ENCODE measurements at regions not wholly inside any gene's neighbourhood (a gene's known extent, or its start where the extent isn't known, plus 50 kb on each side); places are given as distances from the start of the nearest gene placed in this dataset.

DNA sequence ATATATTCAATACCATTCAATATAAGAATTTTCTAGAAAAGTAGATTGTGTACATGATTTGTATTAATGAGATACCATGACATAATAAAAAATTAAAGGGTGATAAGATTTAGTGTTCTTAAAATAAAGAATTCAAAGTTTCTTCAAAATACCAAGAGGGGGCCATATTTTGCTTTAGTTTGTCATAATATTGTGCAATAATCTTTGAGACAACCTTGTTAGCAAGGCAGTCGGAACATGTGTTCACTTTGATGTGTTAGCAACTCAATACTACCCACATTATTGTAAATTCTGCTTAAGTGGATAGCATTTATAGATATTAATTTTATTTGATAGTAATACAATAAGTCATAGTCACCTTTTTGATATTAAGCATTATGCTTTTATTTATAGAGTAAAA lies 241.3 kb upstream of the PDGFD start:
- H3K27ac Mint-ChIP-seq = no peak overlapping the region
- no peaks in the 10 kb centered on the region for H3K36me3 ChIP-seq (ENCODE audit: insufficient read depth, low read length)
- H3K27ac ChIP-seq (ENCODE audit: low read depth, low read length) = no peak overlapping the region
- no peaks in the 10 kb centered on the region for H3K27me3 ChIP-seq (ENCODE audit: insufficient read depth, low read length)
- ChIA-PET CTCF (ENCODE audit: partially characterized antibody) (no interaction called here), POLR2A (ENCODE audit: partially characterized antibody) (no interaction called here)
- intact Hi-C loops (cut with micrococcal nuclease) = no loop called here
- H3K9me3 Mint-ChIP-seq = no peaks in the 10 kb centered on the region
- H3K4me3 ChIP-seq (ENCODE audit: low read length in 2 of 2) = no peak overlapping the region
- H3K9me3 ChIP-seq (ENCODE audit: control insufficient read depth in 1 of 2, low read length in 2 of 2) = no peaks in the 10 kb centered on the region
- peaks cover 0 to 2% of the 10 kb centered on the region in 2 donors for H3K27me3 Mint-ChIP-seq
- H3K36me3 Mint-ChIP-seq = no peaks in the 10 kb centered on the region
- no peak overlapping the region for H3K4me3 Mint-ChIP-seq
- DNase-seq = no peak
- no peaks in the 10 kb centered on the region for H3K4me1 ChIP-seq (ENCODE audit: insufficient read depth, low read length)
- no peaks in the 10 kb centered on the region for H3K4me1 Mint-ChIP-seq

DNA sequence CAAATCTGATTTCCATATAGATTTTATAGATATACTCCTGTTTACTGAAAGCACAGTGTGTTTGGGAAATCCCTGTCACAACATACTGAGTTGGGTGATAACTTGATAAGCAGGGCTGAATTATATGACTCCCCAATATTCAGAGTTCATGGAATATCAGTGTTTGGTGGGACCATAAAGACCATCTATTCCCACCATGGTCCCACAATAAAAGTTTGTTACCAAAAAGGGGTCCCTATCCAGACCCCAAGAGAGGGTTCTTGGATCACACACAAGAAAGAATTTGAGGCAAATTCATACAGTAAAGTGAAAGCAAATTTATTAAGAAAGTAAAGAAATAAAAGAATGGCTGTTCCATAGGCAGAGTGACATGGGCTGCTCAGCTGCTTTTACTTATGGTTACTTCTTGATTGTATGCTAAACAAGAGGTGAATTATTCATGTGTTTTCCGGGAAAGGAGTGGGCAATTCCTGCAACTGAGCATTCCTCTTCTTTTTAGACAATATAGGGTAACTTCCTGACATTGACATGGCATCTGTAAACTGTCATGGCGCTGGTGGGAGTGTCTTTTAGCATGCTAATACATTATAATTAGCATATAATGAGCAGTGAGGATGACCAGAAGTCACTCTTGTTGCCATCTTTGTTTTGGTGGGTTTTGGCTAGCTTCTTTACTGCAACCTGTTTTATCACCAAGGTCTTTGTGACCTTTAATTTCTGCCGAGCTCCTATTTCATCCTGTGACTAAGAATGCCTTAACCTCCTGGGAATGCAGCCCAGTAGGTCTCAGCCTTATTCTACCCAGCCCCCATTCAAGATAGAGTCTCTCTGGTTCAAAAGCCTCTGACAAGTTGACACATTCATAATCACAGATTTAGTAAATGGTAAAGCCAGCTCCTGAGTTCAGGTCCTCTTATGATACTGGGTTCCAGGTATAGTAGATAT lies 240.6 kb upstream of the PDGFD start:
- CTCF ChIA-PET (ENCODE audit: partially characterized antibody) = interaction anchor here (1.5 kb wide), 1 partner anchor 11 kb away, joined by 4 read pairs; no protein-coding TSS in a partner anchor
- no peaks in the 10 kb centered on the region for H3K36me3 ChIP-seq (ENCODE audit: insufficient read depth, low read length)
- H3K4me3 ChIP-seq (ENCODE audit: low read length in 2 of 2) = no peak overlapping the region
- Mint-ChIP-seq H3K9me3 (no peaks in the 10 kb centered on the region), H3K27ac (no peak overlapping the region), H3K27me3 (peaks cover 0 to 2% of the 10 kb centered on the region in 2 donors), H3K36me3 (no peaks in the 10 kb centered on the region), H3K4me3 (no peak overlapping the region), H3K4me1 (no peaks in the 10 kb centered on the region)
- DNase-seq = no peak
- H3K27ac ChIP-seq (ENCODE audit: low read depth, low read length) = no peak overlapping the region
- POLR2A ChIA-PET (ENCODE audit: partially characterized antibody) = no interaction called here
- intact Hi-C loops (cut with micrococcal nuclease) = no loop called here
- H3K9me3 ChIP-seq (ENCODE audit: control insufficient read depth in 1 of 2, low read length in 2 of 2) = no peaks in the 10 kb centered on the region
- H3K4me1 ChIP-seq (ENCODE audit: insufficient read depth, low read length) = no peaks in the 10 kb centered on the region
- H3K27me3 ChIP-seq (ENCODE audit: insufficient read depth, low read length) = no peaks in the 10 kb centered on the region

- Histone ChIP-seq H3K4me3 (ENCODE audit: low read length in 2 of 2) (no peak overlapping the region), H3K27me3 (ENCODE audit: insufficient read depth, low read length) (no peaks in the 10 kb centered on the region), H3K27ac (ENCODE audit: low read depth, low read length) (no peak overlapping the region), H3K9me3 (ENCODE audit: control insufficient read depth in 1 of 2, low read length in 2 of 2) (no peaks in the 10 kb centered on the region), H3K36me3 (ENCODE audit: insufficient read depth, low read length) (no peaks in the 10 kb centered on the region), H3K4me1 (ENCODE audit: insufficient read depth, low read length) (no peaks in the 10 kb centered on the region)
- Mint-ChIP-seq H3K9me3 (no peaks in the 10 kb centered on the region), H3K36me3 (no peaks in the 10 kb centered on the region), H3K4me3 (no peak overlapping the region), H3K27me3 (peaks cover 0 to 2% of the 10 kb centered on the region in 2 donors), H3K4me1 (no peaks in the 10 kb centered on the region), H3K27ac (no peak overlapping the region)
- intact Hi-C loops (cut with micrococcal nuclease) = no loop called here
- ChIA-PET POLR2A (ENCODE audit: partially characterized antibody) (no interaction called here), CTCF (ENCODE audit: partially characterized antibody) (interaction anchor here (1.5 kb wide), 1 partner anchor 10 kb away, joined by 4 read pairs; no protein-coding TSS in a partner anchor)
- DNase-seq = no peak
Measured at GRCh38 chr11:104402812-104403521, 239.0 kb upstream of the PDGFD start.

- Histone ChIP-seq H3K27ac (ENCODE audit: low read depth, low read length) (no peak overlapping the region), H3K27me3 (ENCODE audit: insufficient read depth, low read length) (no peaks in the 10 kb centered on the region), H3K4me3 (ENCODE audit: low read length in 2 of 2) (no peak overlapping the region), H3K9me3 (ENCODE audit: control insufficient read depth in 1 of 2, low read length in 2 of 2) (no peaks in the 10 kb centered on the region), H3K4me1 (ENCODE audit: insufficient read depth, low read length) (no peaks in the 10 kb centered on the region), H3K36me3 (ENCODE audit: insufficient read depth, low read length) (no peaks in the 10 kb centered on the region)
- Mint-ChIP-seq H3K27ac (no peak overlapping the region), H3K27me3 (peaks cover 5 to 6% of the 10 kb centered on the region in 2 donors), H3K4me1 (no peaks in the 10 kb centered on the region), H3K9me3 (no peaks in the 10 kb centered on the region), H3K36me3 (no peaks in the 10 kb centered on the region), H3K4me3 (no peak overlapping the region)
- intact Hi-C loops (cut with micrococcal nuclease) = no loop called here
- CTCF ChIA-PET (ENCODE audit: partially characterized antibody) = no interaction called here
- POLR2A ChIA-PET (ENCODE audit: partially characterized antibody) = no interaction called here
- no peak for DNase-seq
Measured at GRCh38 chr11:104394508-104394907, 230.6 kb upstream of the PDGFD start.

- no peaks in the 10 kb centered on the region for H3K4me1 ChIP-seq (ENCODE audit: insufficient read depth, low read length)
- Mint-ChIP-seq H3K27me3 (peaks cover 6 to 10% of the 10 kb centered on the region in 2 donors), H3K4me3 (no peak overlapping the region), H3K9me3 (no peaks in the 10 kb centered on the region), H3K27ac (no peak overlapping the region), H3K4me1 (no peaks in the 10 kb centered on the region), H3K36me3 (no peaks in the 10 kb centered on the region)
- H3K27me3 ChIP-seq (ENCODE audit: insufficient read depth, low read length) = no peaks in the 10 kb centered on the region
- no peak for DNase-seq
- no peak overlapping the region for H3K4me3 ChIP-seq (ENCODE audit: low read length in 2 of 2)
- H3K36me3 ChIP-seq (ENCODE audit: insufficient read depth, low read length) = no peaks in the 10 kb centered on the region
- intact Hi-C loops (cut with micrococcal nuclease) = no loop called here
- POLR2A ChIA-PET (ENCODE audit: partially characterized antibody) = no interaction called here
- CTCF ChIA-PET (ENCODE audit: partially characterized antibody) = no interaction called here
- no peaks in the 10 kb centered on the region for H3K9me3 ChIP-seq (ENCODE audit: control insufficient read depth in 1 of 2, low read length in 2 of 2)
- H3K27ac ChIP-seq (ENCODE audit: low read depth, low read length) = no peak overlapping the region
Measured at GRCh38 chr11:104390651-104391050, 226.7 kb upstream of the PDGFD start.

DNA sequence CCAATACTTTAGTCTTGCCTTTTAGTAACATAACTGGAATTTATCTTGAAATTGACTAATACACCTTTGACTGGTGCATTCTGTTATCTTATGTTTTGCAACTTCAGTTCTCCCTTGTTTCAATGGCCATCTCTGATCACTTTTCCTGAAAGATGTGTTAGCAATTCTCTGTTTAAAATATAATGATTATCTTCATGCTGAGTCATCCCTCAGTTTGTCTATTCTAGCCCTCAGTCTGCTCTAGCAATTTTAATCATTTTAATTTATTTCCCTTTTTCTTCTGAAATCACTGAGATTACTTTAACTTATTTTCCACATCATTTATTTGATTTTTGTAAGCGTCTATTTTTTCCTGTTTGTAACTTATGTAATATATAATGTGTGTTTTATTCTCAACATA lies 221.9 kb upstream of the PDGFD start:
- H3K27me3 Mint-ChIP-seq = peaks cover 4 to 8% of the 10 kb centered on the region in 2 donors
- no peak overlapping the region for H3K4me3 ChIP-seq (ENCODE audit: low read length in 2 of 2)

DNA sequence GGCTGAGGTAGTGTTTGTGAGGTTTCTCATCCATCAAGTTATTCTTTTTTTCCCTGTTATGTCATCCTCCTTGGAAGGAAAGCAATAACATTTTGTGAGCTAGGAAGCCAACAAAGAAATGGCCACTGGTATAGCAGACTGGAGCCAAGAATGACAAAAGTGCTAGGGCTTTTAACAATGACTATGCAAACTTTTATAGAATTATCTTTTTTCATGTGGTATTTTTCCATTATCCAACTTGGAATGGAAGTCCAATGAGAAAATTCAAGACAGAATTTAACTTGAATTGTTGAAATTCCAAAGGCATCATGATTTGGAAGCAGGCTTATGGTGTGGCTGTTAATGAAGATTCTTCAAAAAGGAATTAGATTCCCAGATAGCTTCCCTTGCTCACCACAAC lies 216.4 kb upstream of the PDGFD start:
- H3K36me3 Mint-ChIP-seq = no peaks in the 10 kb centered on the region
- DNase-seq = no peak
- CTCF ChIA-PET (ENCODE audit: partially characterized antibody) = no interaction called here
- H3K4me3 Mint-ChIP-seq = no peak overlapping the region
- peaks cover 1 to 2% of the 10 kb centered on the region in 2 donors for H3K27me3 Mint-ChIP-seq
- H3K4me1 ChIP-seq (ENCODE audit: insufficient read depth, low read length) = no peaks in the 10 kb centered on the region
- no peaks in the 10 kb centered on the region for H3K9me3 Mint-ChIP-seq
- H3K27ac ChIP-seq (ENCODE audit: low read depth, low read length) = no peak overlapping the region
- no peaks in the 10 kb centered on the region for H3K9me3 ChIP-seq (ENCODE audit: control insufficient read depth in 1 of 2, low read length in 2 of 2)
- intact Hi-C loops (cut with micrococcal nuclease) = no loop called here
- H3K36me3 ChIP-seq (ENCODE audit: insufficient read depth, low read length) = no peaks in the 10 kb centered on the region
- no peaks in the 10 kb centered on the region for H3K27me3 ChIP-seq (ENCODE audit: insufficient read depth, low read length)
- H3K4me1 Mint-ChIP-seq = no peaks in the 10 kb centered on the region
- H3K27ac Mint-ChIP-seq = no peak overlapping the region
- no peak overlapping the region for H3K4me3 ChIP-seq (ENCODE audit: low read length in 2 of 2)
- POLR2A ChIA-PET (ENCODE audit: partially characterized antibody) = no interaction called here

More for the DNA sequence above, 221.9 kb upstream of the PDGFD start:
- H3K27me3 ChIP-seq (ENCODE audit: insufficient read depth, low read length) = no peaks in the 10 kb centered on the region
- H3K36me3 Mint-ChIP-seq = no peaks in the 10 kb centered on the region
- ChIA-PET CTCF (ENCODE audit: partially characterized antibody) (no interaction called here), POLR2A (ENCODE audit: partially characterized antibody) (no interaction called here)
- H3K27ac ChIP-seq (ENCODE audit: low read depth, low read length) = no peak overlapping the region
- H3K4me3 Mint-ChIP-seq = no peak overlapping the region
- no peaks in the 10 kb centered on the region for H3K4me1 Mint-ChIP-seq
- no peaks in the 10 kb centered on the region for H3K4me1 ChIP-seq (ENCODE audit: insufficient read depth, low read length)
- no peaks in the 10 kb centered on the region for H3K9me3 Mint-ChIP-seq
- no peaks in the 10 kb centered on the region for H3K36me3 ChIP-seq (ENCODE audit: insufficient read depth, low read length)
- intact Hi-C loops (cut with micrococcal nuclease) = no loop called here
- H3K9me3 ChIP-seq (ENCODE audit: control insufficient read depth in 1 of 2, low read length in 2 of 2) = no peaks in the 10 kb centered on the region
- DNase-seq = no peak
- no peak overlapping the region for H3K27ac Mint-ChIP-seq
